Posterior cingulate gyrus (tissue), 11 donors: ENCODE measurements at regions not wholly inside any gene's neighbourhood (a gene's known extent, or its start where the extent isn't known, plus 50 kb on each side); places are given as distances from the start of the nearest gene placed in this dataset.

Experiments used
- DNase-seq, 10 donors: peaks; one replicate each; pipeline versions ENCODE4 v3.0.0 to v3.0.0-alpha.2; 2020 to 2021; ENCODE audit warnings: mixed read lengths in 3 of 10
- intact Hi-C: fragments of 100-400 bp; cut with DNase I; formaldehyde crosslinking; loops from one replicate; pipeline ENCODE4 v1.15.1; 2023

- intact Hi-C loops, result no loop called here
- peak in 2 of 10 donors; percentile 76 to 83 for DNase-seq
Observed at GRCh38 chr2:8281950-8282857, 399.7 kb upstream of the ID2 start.

- intact Hi-C loops, result no loop called here
- peak in 1 of 10 donors; percentile 30 for DNase-seq
Observed at GRCh38 chr2:8282858-8283252, 399.0 kb upstream of the ID2 start.

- intact Hi-C loops, result no loop called here
- peak in 1 of 10 donors; percentile 55 for DNase-seq
Observed at GRCh38 chr2:8285081-8285480, 396.8 kb upstream of the ID2 start.

- intact Hi-C loops, result no loop called here
- DNase-seq, result peak in 1 of 10 donors; percentile 10
Observed at GRCh38 chr2:8285898-8286297, 396.0 kb upstream of the ID2 start.

- no peak for DNase-seq
- intact Hi-C loops, result no loop called here
Observed at GRCh38 chr2:8288206-8288605, 393.6 kb upstream of the ID2 start.

GRCh38 chr2:8289111-8289510 lies 392.7 kb upstream of the ID2 start:
- intact Hi-C loops, result no loop called here
- no peak for DNase-seq

GRCh38 chr2:8290771-8291352 lies 391.0 kb upstream of the ID2 start:
- intact Hi-C loops, result no loop called here
- DNase-seq, result peak in 1 of 10 donors; percentile 22

- no peak for DNase-seq
- intact Hi-C loops, result no loop called here
Observed at GRCh38 chr2:8296306-8296705, 385.6 kb upstream of the ID2 start.

GRCh38 chr2:8297376-8298231 lies 384.3 kb upstream of the ID2 start:
- DNase-seq, result peak in 1 of 10 donors; percentile 63

GRCh38 chr2:8298783-8299182 lies 383.1 kb upstream of the ID2 start:
- DNase-seq, result no peak
- intact Hi-C loops, result no loop called here

More at GRCh38 chr2:8297376-8298231, 384.3 kb upstream of the ID2 start:
- intact Hi-C loops, result no loop called here

- intact Hi-C loops, result no loop called here
- no peak for DNase-seq
Observed at GRCh38 chr2:8300216-8300615, 381.6 kb upstream of the ID2 start.

- peak in 1 of 10 donors; percentile 31 for DNase-seq
- intact Hi-C loops, result no loop called here
Observed at GRCh38 chr2:8300905-8301304, 381.0 kb upstream of the ID2 start.

- intact Hi-C loops, result no loop called here
- peak in 7 of 10 donors; percentile 25 to 84 (median 38) for DNase-seq
Observed at GRCh38 chr2:8303322-8303832, 378.5 kb upstream of the ID2 start.

GRCh38 chr2:8304821-8305766 lies 376.8 kb upstream of the ID2 start:
- no peak for DNase-seq
- intact Hi-C loops, result no loop called here

- intact Hi-C loops, result no loop called here
- DNase-seq, result no peak
Observed at GRCh38 chr2:8306530-8307351, 375.1 kb upstream of the ID2 start.

- peak in 1 of 10 donors; percentile 43 for DNase-seq
- intact Hi-C loops, result no loop called here
Observed at GRCh38 chr2:8307606-8308180, 374.2 kb upstream of the ID2 start.

- intact Hi-C loops, result no loop called here
Observed at GRCh38 chr2:8309131-8309530, 372.7 kb upstream of the ID2 start.

More at GRCh38 chr2:8309131-8309530, 372.7 kb upstream of the ID2 start:
- no peak for DNase-seq
